ENCODE measurements at regions not wholly inside any gene's neighbourhood (a gene's known extent, or its start where the extent isn't known, plus 50 kb on each side); places are given as distances from the start of the nearest gene placed in this dataset.

DNA sequence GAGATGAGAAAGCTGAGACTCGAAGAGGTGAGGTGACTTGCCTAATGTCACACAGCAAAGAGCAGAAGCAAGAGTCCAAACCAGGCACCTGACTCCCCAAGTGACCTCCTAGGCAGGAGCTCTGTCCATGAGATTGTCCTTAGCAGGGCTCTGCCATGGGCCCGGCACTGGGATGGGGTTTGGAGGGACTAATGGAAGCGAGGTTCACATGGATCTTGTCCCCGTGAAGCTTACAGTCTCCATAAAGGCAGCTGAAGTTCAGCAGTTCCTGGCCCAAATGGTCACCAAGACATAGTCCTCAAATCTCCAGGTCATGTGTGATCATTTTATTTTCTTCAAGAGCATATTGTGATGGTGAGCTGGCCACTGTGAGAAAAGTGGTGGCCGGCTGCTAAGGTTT, 57.0 kb upstream of the AFF3 start:
- WGBS (ENCODE audit: insufficient coverage, low coverage, missing lambda C conversion rate): 2% methylated on average over 5 of the region's 5 CpGs
- Histone ChIP-seq H3K9me1 (ENCODE audit: control insufficient read depth, insufficient read depth, low read length) (no peaks in the 10 kb centered on the region), H3K9me3 (replicated peaks; ENCODE audit: control insufficient read depth, insufficient read depth, low read depth, low read length) (no peaks in the 10 kb centered on the region; the same call in 1 of the 2 replicates), H3K4me1 (replicated peaks in 1 of 2; ENCODE audit: control insufficient read depth in 2 of 2, insufficient read depth in 2 of 2, low read length in 2 of 2) (peaks cover 5 to 9% of the 10 kb centered on the region in 2 experiments; a peak in 4 of 5 replicates), H2AFZ (ENCODE audit: low read depth, low read length) (no peak overlapping the region), H3K4me2 (ENCODE audit: insufficient read depth, low read length) (no peak overlapping the region), H3K27ac (ENCODE audit: extremely low read depth, low read depth, low read length) (no peak overlapping the region), H3K9ac (ENCODE audit: insufficient read depth in 1 of 2, low read depth in 2 of 2, low read length in 2 of 2) (no peak overlapping the region), H3K36me3 (ENCODE audit: control insufficient read depth, insufficient read depth, low read length) (no peaks in the 10 kb centered on the region), H3K4me3 (no peak overlapping the region), H3K27me3 (ENCODE audit: control insufficient read depth in 2 of 2, insufficient read depth in 2 of 2, low read length in 2 of 2) (peaks cover 3 to 31% of the 10 kb centered on the region in 2 experiments; a peak in 3 of 5 replicates), H4K20me1 (replicated peaks; ENCODE audit: control insufficient read depth, insufficient read depth, low read length) (no peaks in the 10 kb centered on the region), H3K79me2 (ENCODE audit: control insufficient read depth, insufficient read depth, low read length) (no peaks in the 10 kb centered on the region)
- in situ Hi-C loops (cut with MboI) (no loop called here), intact Hi-C loops (cut with micrococcal nuclease) (no loop called here)
- DNase-seq (ENCODE audit: extremely low read depth in 1 of 4, low spot score in 3 of 4) (no peak), ATAC-seq (no peak), FAIRE-seq (no peak)
- TF ChIP-seq TAF7 (tag; IDR thresholded peaks at IDR 0.05): no peak
- no peak for TF ChIP-seq MAZ (CRISPR knock-in tag; conservative IDR thresholded peaks at IDR 0.05 in 1 of 2, IDR thresholded peaks at IDR 0.05 in 1 of 2)
- no peak for TF ChIP-seq KAT2B (IDR thresholded peaks at IDR 0.05; ENCODE audit: low read depth, low read length)
- no peak for TF ChIP-seq SIRT6 (IDR thresholded peaks at IDR 0.05; ENCODE audit: low read depth, low read length)
- TF ChIP-seq NELFE (IDR thresholded peaks at IDR 0.05; ENCODE audit: insufficient read depth, insufficient read length): no peak
- no peak for TF ChIP-seq E2F3 (CRISPR knock-in tag; IDR thresholded peaks at IDR 0.05)
- TF ChIP-seq CBX2 (IDR thresholded peaks at IDR 0.05; ENCODE audit: insufficient read depth, low read length, poor library complexity, severe bottlenecking): no peak
- BruUV-seq (replicated peaks): no TSS peak
- CTCF ChIA-PET (ENCODE audit: low intra/inter-chr PET ratio): no interaction called here
- POLR2A ChIA-PET: interaction anchor here (0.6 kb wide), 1 partner anchor 156 kb away, joined by 4 read pairs; no protein-coding TSS in a partner anchor
